ENCODE measurements at regions not wholly inside any gene's neighbourhood (a gene's known extent, or its start where the extent isn't known, plus 50 kb on each side); places are given as distances from the start of the nearest gene placed in this dataset.

DNA sequence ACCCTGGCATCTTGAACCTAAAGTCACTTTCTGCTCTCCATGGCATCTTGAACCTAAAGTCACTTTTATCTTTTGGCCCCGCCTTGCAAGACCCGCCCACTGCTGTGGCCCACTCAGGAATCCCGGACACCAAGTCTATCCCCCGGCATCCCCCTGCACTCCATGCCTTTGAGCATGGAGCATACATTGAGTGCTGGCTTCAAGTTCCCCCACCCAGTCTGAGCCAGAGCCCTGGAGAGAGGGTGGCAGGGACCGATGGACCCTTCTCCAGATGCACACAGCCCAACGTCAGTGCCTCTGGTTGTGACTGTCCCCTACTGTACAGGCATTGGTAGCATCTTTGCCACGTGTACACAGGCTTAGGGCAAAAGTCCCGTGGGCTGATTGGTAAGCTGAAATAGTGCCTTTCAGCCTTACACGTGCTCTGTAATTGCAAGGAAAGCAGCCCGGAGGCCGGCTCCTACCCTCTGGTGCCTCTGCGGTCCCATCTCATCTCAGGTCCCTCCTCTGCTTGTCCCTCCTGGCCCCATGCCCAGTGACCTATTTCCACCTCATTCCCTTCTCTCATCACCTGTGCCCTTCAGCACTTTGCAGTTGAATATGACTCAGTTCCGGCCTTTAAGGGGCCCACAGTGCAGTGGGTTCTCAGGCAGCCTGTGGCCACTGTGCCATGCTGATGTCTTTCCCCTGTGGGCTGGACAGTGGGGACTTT is 154.0 kb downstream of the INHBB start:
- TF ChIP-seq CTCF (IDR thresholded peaks at IDR 0.05; ENCODE audit: borderline replicate concordance, extremely low read depth, low read length, poor library complexity, severe bottlenecking) (no peak), EZH2 (IDR thresholded peaks at IDR 0.05; ENCODE audit: borderline replicate concordance, low read depth, low read length, severe bottlenecking) (no peak)
